ENCODE measurements at regions not wholly inside any gene's neighbourhood (a gene's known extent, or its start where the extent isn't known, plus 50 kb on each side); places are given as distances from the start of the nearest gene placed in this dataset.

DNA sequence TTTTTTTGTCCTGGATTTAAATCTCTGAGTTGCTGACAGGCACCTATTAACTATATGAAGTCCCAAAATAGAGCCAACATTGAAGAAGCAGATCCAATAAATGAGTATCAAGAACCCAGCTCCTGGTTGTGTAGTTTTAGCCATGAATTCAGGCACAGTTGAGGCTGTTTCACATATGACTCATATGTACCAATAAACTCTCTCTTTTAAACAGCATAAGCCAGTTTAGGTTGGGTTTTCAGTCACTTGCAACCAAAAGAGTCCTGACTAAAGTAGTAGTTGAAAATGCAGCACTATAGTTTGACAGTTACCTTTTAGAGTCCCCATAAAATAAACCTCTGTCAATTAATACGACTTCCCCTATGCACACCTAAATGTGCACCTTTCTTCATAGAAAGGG, 389.9 kb downstream of the RPS29 start:
- TF ChIP-seq ZNF335 (tag by site-specific recombination; conservative IDR thresholded peaks at IDR 0.05) (no peak), ZSCAN16 (tag by site-specific recombination; IDR thresholded peaks at IDR 0.05) (no peak), ZNF596 (tag by site-specific recombination; IDR thresholded peaks at IDR 0.05) (no peak), ZNF121 (tag by site-specific recombination; IDR thresholded peaks at IDR 0.05) (no peak), ZNF266 (tag by site-specific recombination; IDR thresholded peaks at IDR 0.05; ENCODE audit: low read depth) (no peak), ZNF404 (tag by site-specific recombination; IDR thresholded peaks at IDR 0.05) (no peak)
- TF ChIP-seq, protein P1, sequence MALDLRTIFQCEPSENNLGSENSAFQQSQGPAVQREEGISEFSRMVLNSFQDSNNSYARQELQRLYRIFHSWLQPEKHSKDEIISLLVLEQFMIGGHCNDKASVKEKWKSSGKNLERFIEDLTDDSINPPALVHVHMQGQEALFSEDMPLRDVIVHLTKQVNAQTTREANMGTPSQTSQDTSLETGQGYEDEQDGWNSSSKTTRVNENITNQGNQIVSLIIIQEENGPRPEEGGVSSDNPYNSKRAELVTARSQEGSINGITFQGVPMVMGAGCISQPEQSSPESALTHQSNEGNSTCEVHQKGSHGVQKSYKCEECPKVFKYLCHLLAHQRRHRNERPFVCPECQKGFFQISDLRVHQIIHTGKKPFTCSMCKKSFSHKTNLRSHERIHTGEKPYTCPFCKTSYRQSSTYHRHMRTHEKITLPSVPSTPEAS (tag by site-specific recombination; IDR thresholded peaks at IDR 0.05), result no peak
- Histone ChIP-seq H3K4me1 (ENCODE audit: control insufficient read depth, insufficient read depth, low read length) (no peaks in the 10 kb centered on the region), H3K27ac (ENCODE audit: extremely low read depth, low read depth, low read length) (no peak overlapping the region), H3K36me3 (ENCODE audit: control insufficient read depth in 2 of 2, insufficient read depth in 1 of 2, low read length in 2 of 2) (no peaks in the 10 kb centered on the region), H3K4me3 (ENCODE audit: low read depth, low read length) (no peak overlapping the region), H3K9me3 (ENCODE audit: control insufficient read depth, insufficient read depth, low read depth, low read length) (no peaks in the 10 kb centered on the region)
- ChIA-PET POLR2A (no interaction called here), CTCF (no interaction called here)

DNA sequence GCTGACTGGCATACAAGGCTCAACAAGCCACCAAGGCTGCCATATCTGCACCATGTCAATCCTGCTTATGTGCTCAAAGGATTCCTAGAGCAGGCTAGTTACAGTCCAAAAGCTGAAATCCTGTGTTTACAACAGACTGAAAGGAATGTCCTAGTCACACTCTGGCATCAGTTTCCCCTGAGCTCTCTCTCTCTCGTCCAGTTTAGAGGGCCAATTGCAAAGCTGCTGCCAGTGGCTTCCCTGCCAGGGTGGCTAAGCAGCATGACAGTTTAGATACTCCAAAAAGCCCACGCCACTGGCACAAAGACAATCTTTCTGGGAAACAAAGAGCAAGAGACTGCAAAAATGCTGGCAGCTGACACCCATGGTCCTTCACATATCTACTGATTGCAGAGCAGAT, 392.1 kb downstream of the RPS29 start:
- H3K4me1 ChIP-seq (ENCODE audit: control insufficient read depth, insufficient read depth, low read length), result no peaks in the 10 kb centered on the region
- ChIA-PET CTCF (interaction anchor here (0.7 kb wide), 1 partner anchor 73 kb away, joined by 3 read pairs; no protein-coding TSS in a partner anchor), POLR2A (no interaction called here)
- H3K4me3 ChIP-seq (ENCODE audit: low read depth, low read length), result no peak overlapping the region
- no peaks in the 10 kb centered on the region for H3K9me3 ChIP-seq (ENCODE audit: control insufficient read depth, insufficient read depth, low read depth, low read length)
- TF ChIP-seq, protein P2, sequence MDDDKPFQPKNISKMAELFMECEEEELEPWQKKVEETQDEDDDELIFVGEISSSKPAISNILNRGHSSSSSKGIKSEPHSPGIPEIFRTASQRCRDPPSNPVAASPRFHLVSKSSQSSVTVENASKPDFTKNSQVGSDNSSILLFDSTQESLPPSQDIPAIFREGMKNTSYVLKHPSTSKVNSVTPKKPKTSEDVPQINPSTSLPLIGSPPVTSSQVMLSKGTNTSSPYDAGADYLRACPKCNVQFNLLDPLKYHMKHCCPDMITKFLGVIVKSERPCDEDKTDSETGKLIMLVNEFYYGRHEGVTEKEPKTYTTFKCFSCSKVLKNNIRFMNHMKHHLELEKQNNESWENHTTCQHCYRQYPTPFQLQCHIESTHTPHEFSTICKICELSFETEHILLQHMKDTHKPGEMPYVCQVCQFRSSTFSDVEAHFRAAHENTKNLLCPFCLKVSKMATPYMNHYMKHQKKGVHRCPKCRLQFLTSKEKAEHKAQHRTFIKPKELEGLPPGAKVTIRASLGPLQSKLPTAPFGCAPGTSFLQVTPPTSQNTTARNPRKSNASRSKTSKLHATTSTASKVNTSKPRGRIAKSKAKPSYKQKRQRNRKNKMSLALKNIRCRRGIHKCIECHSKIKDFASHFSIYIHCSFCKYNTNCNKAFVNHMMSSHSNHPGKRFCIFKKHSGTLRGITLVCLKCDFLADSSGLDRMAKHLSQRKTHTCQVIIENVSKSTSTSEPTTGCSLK (tag by site-specific recombination; IDR thresholded peaks at IDR 0.05), result no peak
- no peak for TF ChIP-seq ZBTB7A (tag by site-specific recombination; IDR thresholded peaks at IDR 0.05; ENCODE audit: low read depth)
- no peak for TF ChIP-seq ZNF138 (tag by site-specific recombination; IDR thresholded peaks at IDR 0.05; ENCODE audit: borderline replicate concordance)
- TF ChIP-seq ZNF624 (tag by site-specific recombination; IDR thresholded peaks at IDR 0.05), result no peak
- TF ChIP-seq, protein P3, sequence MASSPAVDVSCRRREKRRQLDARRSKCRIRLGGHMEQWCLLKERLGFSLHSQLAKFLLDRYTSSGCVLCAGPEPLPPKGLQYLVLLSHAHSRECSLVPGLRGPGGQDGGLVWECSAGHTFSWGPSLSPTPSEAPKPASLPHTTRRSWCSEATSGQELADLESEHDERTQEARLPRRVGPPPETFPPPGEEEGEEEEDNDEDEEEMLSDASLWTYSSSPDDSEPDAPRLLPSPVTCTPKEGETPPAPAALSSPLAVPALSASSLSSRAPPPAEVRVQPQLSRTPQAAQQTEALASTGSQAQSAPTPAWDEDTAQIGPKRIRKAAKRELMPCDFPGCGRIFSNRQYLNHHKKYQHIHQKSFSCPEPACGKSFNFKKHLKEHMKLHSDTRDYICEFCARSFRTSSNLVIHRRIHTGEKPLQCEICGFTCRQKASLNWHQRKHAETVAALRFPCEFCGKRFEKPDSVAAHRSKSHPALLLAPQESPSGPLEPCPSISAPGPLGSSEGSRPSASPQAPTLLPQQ (tag by site-specific recombination; IDR thresholded peaks at IDR 0.05), result no peak
- TF ChIP-seq ZNF660 (tag by site-specific recombination; IDR thresholded peaks at IDR 0.05), result no peak
- TF ChIP-seq ZNF747 (tag by site-specific recombination; IDR thresholded peaks at IDR 0.05), result no peak
- TF ChIP-seq, protein P4, sequence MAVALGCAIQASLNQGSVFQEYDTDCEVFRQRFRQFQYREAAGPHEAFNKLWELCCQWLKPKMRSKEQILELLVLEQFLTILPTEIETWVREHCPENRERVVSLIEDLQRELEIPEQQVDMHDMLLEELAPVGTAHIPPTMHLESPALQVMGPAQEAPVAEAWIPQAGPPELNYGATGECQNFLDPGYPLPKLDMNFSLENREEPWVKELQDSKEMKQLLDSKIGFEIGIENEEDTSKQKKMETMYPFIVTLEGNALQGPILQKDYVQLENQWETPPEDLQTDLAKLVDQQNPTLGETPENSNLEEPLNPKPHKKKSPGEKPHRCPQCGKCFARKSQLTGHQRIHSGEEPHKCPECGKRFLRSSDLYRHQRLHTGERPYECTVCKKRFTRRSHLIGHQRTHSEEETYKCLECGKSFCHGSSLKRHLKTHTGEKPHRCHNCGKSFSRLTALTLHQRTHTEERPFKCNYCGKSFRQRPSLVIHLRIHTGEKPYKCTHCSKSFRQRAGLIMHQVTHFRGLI (tag by site-specific recombination; IDR thresholded peaks at IDR 0.05), result no peak
- no peak for TF ChIP-seq GLI4 (tag by site-specific recombination; IDR thresholded peaks at IDR 0.05)
- TF ChIP-seq KLF8 (tag by site-specific recombination; IDR thresholded peaks at IDR 0.05), result no peak
- TF ChIP-seq, protein P5, sequence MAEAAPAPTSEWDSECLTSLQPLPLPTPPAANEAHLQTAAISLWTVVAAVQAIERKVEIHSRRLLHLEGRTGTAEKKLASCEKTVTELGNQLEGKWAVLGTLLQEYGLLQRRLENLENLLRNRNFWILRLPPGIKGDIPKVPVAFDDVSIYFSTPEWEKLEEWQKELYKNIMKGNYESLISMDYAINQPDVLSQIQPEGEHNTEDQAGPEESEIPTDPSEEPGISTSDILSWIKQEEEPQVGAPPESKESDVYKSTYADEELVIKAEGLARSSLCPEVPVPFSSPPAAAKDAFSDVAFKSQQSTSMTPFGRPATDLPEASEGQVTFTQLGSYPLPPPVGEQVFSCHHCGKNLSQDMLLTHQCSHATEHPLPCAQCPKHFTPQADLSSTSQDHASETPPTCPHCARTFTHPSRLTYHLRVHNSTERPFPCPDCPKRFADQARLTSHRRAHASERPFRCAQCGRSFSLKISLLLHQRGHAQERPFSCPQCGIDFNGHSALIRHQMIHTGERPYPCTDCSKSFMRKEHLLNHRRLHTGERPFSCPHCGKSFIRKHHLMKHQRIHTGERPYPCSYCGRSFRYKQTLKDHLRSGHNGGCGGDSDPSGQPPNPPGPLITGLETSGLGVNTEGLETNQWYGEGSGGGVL (tag by site-specific recombination; IDR thresholded peaks at IDR 0.05), result no peak
- no peak for TF ChIP-seq ZNF350 (tag by site-specific recombination; IDR thresholded peaks at IDR 0.05)
- no peaks in the 10 kb centered on the region for H3K36me3 ChIP-seq (ENCODE audit: control insufficient read depth in 2 of 2, insufficient read depth in 1 of 2, low read length in 2 of 2)
- no peak overlapping the region for H3K27ac ChIP-seq (ENCODE audit: extremely low read depth, low read depth, low read length)
